NCI-H460 (cell line): ENCODE measurements at regions not wholly inside any gene's neighbourhood (a gene's known extent, or its start where the extent isn't known, plus 50 kb on each side); places are given as distances from the start of the nearest gene placed in this dataset.

Source experiments
- DNase-seq: peaks from one replicate; pipeline ENCODE4 v3.0.0-alpha.2; 2016; ENCODE audit warnings: low read depth; ENCODE audit errors: extremely low read depth

- no peak for DNase-seq
Measured at GRCh38 chr11:70486731-70487130, 88.4 kb downstream of the CTTN start.

GRCh38 chr11:70487160-70487559 lies 88.8 kb downstream of the CTTN start:
- no peak for DNase-seq

GRCh38 chr11:70487756-70488155 lies 89.4 kb downstream of the CTTN start:
- no peak for DNase-seq

DNA sequence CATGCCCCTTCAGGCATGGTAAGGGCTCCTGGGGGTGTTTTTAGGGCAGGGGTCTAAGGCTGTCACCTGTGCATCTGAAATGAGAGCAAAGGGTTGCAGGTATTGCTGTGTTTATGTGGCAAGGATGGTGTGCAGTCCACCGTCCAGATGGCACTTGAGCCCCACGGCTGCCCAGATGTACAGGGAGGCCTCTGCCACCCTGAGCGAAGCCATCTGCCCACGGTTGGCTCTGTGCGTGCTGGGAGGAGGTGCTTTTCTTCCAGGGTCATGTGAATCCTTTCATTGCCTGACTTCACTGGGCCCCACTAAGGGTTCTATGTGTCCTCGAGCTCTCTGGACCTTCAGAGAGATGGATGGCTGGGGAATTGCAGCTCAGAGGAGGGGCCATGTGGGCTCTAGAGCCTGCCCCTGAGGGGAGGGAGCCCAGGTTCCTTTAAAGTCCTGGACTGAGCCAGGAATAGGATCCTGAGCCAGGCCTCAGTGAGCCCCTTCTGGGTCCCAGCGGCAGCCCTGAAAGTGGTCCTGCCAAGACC lies 89.9 kb downstream of the CTTN start:
- no peak for DNase-seq

DNA sequence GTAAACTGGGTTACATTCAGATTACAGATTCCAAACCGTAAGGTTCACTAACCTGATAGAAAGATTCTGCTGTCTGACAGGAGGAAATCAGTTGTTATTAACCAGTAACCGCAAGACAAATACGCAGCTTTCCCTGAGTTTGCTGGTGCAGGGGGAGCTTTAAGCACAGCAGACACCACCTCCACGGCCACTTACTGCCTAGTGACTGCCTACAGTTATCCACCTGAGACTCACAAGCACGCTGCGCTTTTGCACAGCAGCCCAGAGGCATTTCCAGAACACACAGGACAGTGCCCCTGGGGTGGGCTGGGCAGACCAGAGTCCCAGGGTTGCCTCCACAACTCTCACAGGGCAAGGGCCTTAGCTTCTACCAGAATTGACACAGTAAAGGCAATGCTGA lies 90.9 kb downstream of the CTTN start:
- DNase-seq, result no peak

DNA sequence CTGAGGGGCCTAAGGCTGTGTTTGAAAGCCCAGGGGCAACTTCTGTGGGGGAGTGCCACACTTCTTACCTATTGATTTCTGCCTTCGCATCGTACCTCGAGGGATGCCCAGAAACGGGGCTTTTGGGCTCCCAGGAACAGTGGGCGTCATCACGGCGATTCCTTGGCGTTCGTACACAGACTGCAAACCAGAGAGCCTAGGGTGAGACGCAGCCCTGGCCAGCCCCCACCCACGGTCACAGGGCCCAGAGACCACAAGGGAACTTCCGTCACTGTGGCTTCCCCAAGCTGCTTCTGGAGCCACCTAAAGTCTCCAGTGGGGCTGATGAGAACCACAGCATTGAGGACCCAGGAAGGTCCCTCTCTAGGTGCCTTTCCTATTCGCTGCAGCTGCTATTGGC lies 91.9 kb downstream of the CTTN start:
- DNase-seq, result no peak

DNA sequence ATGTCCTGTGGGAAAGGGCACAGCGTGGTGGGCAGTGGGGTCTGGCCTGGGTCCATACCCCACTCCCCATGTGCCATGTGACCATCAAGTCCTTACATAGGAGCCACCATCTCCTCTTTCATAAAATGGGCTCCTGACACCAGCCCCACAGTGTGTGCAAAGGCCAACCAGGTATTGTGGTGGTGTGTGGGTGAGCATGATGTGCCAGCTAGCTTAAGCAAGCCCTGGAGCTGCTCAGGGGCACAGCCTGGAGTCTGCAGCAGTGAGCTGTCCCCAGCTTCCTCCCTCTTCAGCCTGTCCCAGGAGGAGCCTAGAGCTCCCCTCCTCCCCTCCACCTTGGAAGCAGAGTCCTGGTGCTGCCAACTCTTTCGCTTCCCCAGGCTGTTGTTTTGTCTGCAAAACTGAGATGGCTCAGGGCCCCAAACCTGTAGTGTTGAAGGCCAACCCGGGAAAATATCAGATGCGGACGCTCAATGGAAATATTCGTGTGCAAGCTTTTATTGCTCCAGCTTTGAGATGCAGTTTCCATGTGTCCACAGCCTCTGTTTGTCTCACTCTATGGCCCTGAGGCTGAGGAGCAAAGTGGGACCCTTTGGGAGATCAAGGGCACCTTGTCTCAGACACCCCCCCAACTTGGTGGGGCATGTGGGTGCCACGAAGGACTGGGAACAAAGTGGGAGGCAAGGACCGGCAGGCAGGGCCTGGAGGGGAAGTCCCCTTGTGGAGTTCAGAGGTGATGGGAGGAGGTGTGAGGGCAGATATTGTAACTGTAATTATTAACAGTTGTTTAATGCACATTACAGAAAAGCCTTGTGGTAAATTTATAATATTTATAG lies 92.6 kb downstream of the CTTN start:
- DNase-seq, result no peak

GRCh38 chr11:70491696-70492472 lies 93.6 kb downstream of the CTTN start:
- DNase-seq, result no peak

- no peak for DNase-seq
Measured at GRCh38 chr11:70493089-70493474, 94.8 kb downstream of the CTTN start.

DNA sequence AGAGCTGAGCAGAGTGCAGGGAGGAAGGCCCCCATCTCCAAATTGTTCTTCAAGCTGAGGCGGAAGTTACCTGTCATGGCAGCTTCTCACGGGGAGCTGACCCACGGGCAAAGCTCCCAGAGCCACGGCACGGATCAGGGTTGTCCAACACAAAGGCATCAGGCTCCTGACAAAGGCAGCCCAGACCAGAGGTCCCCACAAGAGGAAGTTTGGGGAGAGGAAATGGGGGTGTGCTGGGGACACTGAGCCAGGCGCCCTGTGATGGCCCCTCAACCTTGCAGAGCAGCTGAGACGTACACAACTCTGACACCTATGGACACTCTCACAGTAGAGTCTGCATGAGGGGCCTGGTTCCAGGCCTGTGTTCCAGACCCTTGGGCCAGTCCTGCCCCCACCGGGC lies 95.6 kb downstream of the CTTN start:
- DNase-seq, result no peak

DNA sequence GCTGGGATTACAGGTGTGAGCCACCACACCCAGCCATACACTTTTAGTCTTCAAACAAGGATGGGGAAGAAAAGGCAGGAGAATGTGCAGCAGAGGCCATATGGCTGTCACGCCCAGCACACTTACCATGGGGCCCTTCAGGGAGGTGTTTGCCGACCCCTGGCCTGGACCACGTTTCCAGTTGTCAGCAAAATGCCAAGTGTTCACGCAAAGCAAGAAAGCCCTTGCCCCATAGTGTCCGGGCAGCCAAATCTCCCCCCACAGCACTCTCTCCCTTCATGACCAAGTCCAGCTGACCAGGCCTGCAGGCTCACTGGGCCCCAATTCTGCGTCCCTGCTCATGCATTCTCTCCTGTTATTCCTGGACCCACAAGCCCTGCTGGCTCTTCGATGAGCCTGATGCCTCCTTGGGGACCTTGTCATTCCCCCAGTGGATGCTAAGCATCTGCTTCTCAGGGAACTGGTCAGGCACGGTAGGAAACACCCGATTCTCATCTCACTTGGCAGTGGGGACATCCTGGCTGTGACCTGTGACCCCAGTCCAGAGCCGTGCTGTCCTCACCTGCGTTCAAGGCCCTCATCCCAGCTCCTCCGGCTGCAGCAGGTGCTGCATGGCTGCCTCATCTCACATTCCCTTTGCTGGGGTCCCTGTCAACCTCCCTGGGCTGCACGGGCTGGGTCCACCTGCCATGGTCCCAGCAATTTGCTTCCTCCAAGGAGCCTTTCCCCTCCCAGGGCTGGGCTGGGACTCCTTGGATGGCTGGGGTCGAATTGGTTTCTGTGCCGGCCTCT lies 96.4 kb downstream of the CTTN start:
- DNase-seq, result no peak

DNA sequence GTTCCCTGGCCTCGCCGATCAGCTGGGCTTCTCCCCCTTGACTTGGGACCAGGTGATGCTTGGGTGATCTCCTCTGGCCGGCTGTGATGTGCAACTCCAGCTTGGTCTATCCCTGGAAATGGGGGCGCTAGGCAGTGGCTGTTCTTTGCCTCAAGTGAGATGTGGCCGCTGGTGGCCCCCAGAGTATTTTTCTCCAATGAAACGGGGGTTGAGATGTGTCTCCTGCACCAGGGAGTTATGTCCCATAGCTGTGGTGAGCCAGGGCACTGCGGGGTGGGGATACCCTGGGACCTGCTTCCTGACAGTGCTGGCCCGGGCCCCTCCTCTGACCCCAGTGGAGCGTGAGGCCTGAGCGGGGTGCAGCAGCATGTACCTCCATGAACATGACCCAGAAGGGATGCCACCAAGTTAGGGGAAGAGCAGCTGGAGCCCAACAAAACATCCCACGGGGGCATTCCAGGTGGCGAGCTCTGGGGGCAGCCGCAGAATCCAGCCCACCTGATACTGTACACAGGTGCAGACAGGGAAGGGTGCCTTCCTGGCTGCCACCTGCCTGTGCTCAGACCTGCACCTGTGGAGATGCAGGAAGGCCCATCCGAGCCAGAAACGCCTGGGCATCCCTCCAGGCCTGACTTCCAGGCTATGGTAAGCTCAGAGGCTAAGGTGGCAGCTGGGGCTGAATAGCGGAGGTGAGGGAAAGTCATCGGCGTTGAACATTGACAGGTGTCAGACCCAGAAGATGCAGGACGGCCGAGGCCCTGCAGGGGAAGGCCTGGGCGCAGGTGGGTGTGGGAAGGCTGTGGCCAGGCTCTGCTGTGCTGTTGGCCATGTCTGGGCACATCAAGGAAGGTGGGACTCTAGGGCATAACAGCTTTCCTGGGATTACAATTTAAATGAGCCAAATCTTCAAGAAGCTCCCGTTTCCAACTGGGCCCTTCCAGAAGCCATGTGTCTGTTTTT lies 97.3 kb downstream of the CTTN start:
- DNase-seq, result no peak

DNA sequence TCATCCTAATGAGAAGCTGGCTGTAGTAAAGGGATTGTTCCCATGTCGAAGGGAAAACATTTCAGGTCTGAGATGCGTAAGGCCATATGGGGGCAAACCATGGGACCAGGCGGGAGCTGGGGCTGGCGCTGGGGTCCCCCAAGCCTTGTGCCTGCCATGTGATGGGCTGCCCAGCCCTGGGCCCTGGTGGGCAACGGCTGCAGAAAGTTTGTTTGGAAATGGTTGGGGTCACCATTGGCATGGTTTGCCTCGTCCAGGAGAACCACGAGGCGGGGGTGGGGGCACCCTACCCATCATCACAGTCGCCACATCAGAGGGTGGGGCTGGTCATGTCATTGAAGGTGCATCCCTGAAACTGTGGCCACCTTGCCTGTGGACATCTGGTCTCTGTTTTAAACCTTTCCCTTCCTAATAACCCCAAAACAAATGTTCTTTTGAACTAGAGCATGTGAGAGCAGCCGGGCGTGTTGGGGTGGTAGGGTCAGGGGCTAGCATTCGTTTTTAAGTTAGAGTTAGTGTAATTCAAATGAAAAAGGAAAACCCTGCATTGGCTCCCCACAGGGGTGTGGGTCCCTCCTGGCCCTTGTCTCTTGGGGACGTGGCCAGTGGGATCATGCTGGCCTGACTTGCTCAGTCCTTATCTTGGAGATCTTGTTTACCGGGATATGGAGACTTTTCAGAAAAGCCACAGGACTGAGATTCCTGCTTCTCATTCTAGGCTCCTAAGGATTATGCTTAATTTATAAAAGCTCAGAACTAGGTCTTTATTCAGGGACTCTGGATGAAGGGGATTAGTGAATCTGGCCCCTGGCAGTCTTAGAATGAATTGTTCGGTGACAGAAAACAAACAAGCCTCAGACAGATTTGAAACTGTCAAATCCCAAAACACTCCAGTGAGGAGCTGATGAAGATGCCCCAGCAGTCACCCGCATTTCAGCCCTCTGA lies 98.5 kb downstream of the CTTN start:
- DNase-seq, result no peak

DNA sequence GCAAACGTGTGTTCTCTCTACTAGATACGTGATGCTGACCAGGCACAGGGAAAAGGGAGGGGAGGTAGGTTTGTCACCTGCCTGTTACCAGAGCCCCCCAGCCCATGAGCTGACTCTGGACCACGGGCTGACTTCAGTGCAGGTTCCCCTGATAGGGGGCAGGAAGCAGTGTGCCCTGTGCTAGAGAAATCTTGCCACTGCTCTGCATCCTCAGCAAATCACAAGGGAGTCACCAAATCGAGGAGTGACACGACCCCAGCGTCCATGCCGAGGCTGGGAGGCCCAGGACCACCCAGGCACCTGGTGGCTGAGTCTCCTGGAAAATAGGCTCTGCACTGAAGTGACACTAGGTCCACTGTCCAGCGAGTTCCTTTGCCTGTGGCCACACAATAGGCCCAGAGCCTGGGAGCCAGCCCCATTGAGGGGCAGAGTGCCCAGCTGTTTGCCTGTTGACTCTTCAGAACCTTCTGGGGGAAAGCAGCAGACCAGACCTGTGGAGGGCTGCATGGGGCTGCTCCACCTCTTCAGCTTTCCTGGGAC lies 99.3 kb downstream of the CTTN start:
- DNase-seq, result no peak

DNA sequence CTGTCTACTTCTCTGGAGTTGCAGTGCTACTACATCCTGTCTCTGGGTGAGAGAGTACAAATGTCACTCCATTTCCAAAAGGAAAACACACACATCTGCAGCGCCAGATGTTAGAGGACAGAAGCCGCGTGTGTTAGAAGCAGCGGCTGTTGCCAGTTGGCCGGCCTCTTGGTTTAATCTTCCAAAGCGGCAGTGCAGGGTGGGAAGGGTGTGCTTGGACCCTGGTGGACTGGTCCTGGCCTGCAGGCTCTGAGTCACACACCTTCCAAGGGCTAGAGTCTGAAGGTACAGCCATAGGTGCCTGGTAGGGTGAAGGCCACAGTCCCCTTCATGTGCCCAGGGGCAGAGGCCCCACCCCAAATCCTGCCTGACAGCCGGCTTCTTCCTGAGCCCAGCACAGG lies 99.8 kb downstream of the CTTN start:
- DNase-seq, result no peak

DNA sequence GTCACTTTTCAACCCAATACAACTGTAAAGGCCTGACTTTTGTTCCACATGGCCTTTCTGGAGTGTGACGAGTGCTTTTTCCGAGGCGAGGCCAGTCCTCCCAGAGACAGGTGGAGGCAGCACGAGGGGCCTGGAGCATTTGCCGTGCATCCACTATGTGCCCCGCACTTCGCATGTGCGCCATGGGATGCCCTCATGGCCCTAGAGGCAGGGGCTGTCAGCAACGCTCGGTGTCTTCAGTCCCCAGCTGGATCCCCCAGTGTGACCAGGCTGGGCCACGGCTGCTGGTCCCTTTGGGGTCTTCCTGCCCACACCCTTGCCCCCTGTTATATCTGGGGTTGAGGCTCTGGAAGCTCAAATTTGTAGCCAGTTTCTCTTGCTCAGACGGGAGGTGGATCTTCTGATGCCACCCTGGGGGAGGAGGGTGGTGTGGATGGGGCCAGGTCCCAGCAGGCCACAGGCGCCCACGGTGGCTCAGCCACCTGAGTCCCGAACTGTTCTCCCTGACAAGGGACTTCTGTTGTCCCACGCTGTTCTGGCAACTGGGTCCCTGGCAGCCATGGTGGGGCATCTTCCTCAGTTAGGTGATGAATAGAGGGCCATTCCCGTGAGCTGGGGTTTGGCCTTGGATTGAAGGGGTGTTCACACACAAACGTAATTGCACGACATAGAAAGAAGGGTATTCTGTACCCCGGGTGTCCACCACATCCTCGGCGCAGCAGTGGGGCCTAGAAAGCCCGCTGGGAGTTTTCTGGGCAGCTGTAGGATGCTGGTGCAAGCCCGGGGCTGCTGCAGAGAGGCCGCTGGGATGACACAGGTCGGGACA lies 100.9 kb downstream of the CTTN start:
- DNase-seq, result no peak

DNA sequence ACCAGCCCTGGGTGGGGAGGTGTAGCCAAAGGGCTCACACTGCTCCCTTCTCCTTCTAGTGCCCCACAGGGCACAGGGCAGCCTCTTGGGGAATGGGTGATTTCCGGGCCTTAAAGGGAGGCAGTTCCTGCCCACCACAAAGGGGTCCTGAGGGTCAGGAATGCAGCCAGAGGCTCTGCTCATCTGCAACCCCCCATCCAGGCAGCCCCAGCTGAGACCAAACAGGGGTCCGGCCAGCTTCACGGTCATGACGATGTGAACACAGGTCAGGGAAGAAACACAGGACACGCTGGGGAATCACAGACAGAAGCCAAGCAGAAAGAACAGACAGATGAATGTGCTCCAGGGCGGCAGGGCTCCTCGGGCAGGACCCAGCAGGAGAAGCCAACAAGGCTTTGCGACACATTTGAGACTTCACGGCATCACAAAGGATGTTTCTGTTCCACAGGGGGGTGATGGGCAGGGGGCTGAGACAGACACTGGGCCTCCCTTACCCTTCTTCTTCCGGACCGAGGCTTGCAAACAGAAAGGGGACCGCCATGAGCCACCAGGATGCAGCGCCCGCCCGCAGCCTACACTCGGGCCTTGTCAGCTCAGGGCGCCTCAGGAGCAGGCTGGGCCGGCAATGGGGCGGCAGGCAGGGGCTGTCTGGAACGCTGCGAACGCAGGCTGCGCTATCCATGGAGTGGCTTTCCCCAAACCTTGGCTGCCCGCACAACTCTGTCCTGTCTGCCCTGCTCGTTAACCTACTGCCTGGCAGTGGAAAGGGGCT lies 101.9 kb downstream of the CTTN start:
- no peak for DNase-seq
